ENCODE measurements at regions not wholly inside any gene's neighbourhood (a gene's known extent, or its start where the extent isn't known, plus 50 kb on each side); places are given as distances from the start of the nearest gene placed in this dataset.

DNA sequence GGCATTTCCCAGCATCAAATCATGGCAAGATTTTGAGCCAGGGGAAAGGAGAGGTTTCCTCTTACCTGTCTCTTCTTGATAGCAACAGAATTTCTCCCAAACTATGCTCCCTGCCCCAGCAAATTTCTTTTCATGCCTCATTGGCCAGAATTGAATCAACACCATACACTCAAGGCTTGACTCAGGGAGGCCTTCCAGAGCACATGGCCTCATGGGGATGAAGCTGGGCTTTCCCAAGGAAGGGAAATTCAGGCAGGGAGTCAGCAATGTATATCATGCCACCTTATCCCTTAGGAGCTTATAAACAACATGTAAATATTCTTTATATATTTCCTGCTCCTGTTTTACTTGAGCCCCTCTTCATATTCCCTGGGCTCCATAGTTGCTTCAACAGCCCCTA lies 62.1 kb downstream of the ARF6 start:
- Mint-ChIP-seq H3K4me1 (no peaks in the 10 kb centered on the region), H3K9me3 (no peaks in the 10 kb centered on the region), H3K36me3 (no peaks in the 10 kb centered on the region), H3K27me3 (ENCODE audit: low read depth) (no peaks in the 10 kb centered on the region), H3K4me3 (no peak overlapping the region), H3K27ac (no peak overlapping the region)
- no peak for TF ChIP-seq GRHL2 (CRISPR knock-in tag; IDR thresholded peaks at IDR 0.05; ENCODE audit: insufficient replicate concordance, severe bottlenecking)
- TF ChIP-seq NR2C2 (CRISPR knock-in tag; IDR thresholded peaks at IDR 0.05): no peak
- no peak for TF ChIP-seq MXD4 (CRISPR knock-in tag; IDR thresholded peaks at IDR 0.05; ENCODE audit: borderline replicate concordance)
- TF ChIP-seq CBFB (CRISPR knock-in tag; IDR thresholded peaks at IDR 0.05; ENCODE audit: low read depth): no peak
- TF ChIP-seq, protein P1, sequence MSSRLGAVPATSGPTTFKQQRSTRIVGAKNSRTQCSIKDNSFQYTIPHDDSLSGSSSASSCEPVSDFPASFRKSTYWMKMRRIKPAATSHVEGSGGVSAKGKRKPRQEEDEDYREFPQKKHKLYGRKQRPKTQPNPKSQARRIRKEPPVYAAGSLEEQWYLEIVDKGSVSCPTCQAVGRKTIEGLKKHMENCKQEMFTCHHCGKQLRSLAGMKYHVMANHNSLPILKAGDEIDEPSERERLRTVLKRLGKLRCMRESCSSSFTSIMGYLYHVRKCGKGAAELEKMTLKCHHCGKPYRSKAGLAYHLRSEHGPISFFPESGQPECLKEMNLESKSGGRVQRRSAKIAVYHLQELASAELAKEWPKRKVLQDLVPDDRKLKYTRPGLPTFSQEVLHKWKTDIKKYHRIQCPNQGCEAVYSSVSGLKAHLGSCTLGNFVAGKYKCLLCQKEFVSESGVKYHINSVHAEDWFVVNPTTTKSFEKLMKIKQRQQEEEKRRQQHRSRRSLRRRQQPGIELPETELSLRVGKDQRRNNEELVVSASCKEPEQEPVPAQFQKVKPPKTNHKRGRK (CRISPR knock-in tag; IDR thresholded peaks at IDR 0.05; ENCODE audit: borderline replicate concordance): no peak
- TF ChIP-seq GTF2I (CRISPR knock-in tag; conservative IDR thresholded peaks at IDR 0.05): no peak
- no peak for TF ChIP-seq SOX15 (CRISPR knock-in tag; IDR thresholded peaks at IDR 0.05)
- TF ChIP-seq, protein P2, sequence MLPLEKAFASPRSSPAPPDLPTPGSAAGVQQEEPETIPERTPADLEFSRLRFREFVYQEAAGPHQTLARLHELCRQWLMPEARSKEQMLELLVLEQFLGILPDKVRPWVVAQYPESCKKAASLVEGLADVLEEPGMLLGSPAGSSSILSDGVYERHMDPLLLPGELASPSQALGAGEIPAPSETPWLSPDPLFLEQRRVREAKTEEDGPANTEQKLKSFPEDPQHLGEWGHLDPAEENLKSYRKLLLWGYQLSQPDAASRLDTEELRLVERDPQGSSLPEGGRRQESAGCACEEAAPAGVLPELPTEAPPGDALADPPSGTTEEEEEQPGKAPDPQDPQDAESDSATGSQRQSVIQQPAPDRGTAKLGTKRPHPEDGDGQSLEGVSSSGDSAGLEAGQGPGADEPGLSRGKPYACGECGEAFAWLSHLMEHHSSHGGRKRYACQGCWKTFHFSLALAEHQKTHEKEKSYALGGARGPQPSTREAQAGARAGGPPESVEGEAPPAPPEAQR (CRISPR knock-in tag; IDR thresholded peaks at IDR 0.05): no peak
- TF ChIP-seq ZNF317 (CRISPR knock-in tag; IDR thresholded peaks at IDR 0.05; ENCODE audit: borderline replicate concordance, low read depth): no peak
- no peak for TF ChIP-seq KAT7 (CRISPR knock-in tag; IDR thresholded peaks at IDR 0.05; ENCODE audit: borderline replicate concordance)
- TF ChIP-seq, protein P3, sequence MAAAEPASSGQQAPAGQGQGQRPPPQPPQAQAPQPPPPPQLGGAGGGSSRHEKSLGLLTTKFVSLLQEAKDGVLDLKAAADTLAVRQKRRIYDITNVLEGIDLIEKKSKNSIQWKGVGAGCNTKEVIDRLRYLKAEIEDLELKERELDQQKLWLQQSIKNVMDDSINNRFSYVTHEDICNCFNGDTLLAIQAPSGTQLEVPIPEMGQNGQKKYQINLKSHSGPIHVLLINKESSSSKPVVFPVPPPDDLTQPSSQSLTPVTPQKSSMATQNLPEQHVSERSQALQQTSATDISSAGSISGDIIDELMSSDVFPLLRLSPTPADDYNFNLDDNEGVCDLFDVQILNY (CRISPR knock-in tag; IDR thresholded peaks at IDR 0.05): no peak
- TF ChIP-seq TEAD1 (CRISPR knock-in tag; IDR thresholded peaks at IDR 0.05): no peak
- POLR2A ChIA-PET: no interaction called here
- ATAC-seq (no peak), DNase-seq (ENCODE audit: low spot score) (no peak)
- CTCF ChIA-PET: no interaction called here

DNA sequence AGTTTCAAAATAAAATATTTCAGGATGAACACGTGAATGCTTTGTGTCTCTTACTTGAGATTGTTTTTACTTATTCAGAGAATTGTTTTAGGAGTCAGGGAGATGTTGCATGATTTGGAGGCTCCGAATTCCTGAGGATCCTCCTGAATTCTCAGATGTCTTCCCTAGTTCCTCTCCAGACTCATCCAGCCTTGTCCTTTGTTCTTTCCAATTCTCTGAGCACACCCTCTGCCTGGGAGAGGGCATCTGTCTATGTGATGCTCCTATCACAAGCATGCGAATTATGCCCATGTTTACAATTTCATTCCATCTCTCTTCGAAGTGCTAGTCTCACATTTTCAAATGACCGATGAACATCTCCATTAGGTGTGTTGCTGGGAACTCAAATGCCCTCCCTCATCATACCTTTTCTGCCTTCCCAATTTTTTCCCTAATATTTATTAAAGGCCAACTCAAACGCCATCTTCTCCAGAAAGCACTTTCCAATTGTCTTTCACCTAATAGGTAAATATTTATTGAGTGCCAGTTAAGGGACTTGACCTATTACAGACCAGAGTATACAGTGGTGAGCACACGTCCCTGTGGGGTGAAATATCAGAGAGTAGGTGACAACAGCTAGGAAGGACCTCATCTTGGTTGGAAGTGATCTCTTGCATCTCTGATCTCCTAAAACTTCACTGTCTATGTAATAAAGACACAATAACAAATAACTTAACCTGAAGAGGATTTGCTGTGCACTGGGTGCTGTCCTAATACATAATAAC lies 64.4 kb downstream of the ARF6 start:
- H3K9me3 Mint-ChIP-seq: no peaks in the 10 kb centered on the region
- no peak overlapping the region for H3K4me3 Mint-ChIP-seq
- CTCF ChIA-PET: no interaction called here
- H3K27me3 Mint-ChIP-seq (ENCODE audit: low read depth): no peaks in the 10 kb centered on the region
- H3K36me3 Mint-ChIP-seq: no peaks in the 10 kb centered on the region
- POLR2A ChIA-PET: no interaction called here
- no peak for TF ChIP-seq TEAD4 (CRISPR knock-in tag; IDR thresholded peaks at IDR 0.05)
- no peak for TF ChIP-seq NFATC4 (CRISPR knock-in tag; IDR thresholded peaks at IDR 0.05)
- peaks cover under 1% of the 10 kb centered on the region; the same call in 1 of the 2 replicates for H3K4me1 Mint-ChIP-seq
- ATAC-seq: no peak
- no peak overlapping the region for H3K27ac Mint-ChIP-seq
- DNase-seq (ENCODE audit: low spot score): no peak

DNA sequence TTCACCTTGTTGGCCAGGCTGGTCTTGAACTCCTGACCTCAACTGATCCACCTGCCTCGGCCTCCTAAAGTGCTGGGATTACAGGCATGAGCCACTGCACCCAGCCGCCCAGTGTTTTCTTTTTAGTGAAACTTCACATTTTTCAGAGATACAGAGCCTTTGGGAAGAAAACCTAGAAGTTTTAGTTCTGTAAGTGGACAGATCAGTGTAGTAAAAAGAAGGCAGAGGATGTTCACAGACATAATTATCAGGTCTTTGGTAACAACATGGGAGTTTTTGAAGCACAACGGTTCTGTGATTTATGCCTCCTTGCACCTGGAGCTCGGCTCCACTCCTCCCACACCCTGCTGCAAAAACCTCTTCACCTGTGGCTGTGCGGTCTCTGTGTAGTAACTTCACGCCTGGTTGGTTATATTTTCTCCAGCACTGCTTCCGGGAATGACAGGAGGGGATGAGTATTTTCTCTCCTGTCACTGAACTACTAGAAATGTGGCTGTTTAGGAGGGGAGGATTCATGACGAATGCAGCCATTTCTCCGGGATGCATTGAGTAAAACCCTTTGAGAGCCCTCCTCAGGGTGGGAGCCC lies 67.0 kb downstream of the ARF6 start:
- no peak for ATAC-seq
- no peak for DNase-seq (ENCODE audit: low spot score)
- ChIA-PET POLR2A (no interaction called here), CTCF (no interaction called here)
- Mint-ChIP-seq H3K27me3 (ENCODE audit: low read depth) (no peaks in the 10 kb centered on the region), H3K9me3 (no peaks in the 10 kb centered on the region), H3K36me3 (no peaks in the 10 kb centered on the region), H3K4me1 (peaks cover 7% of the 10 kb centered on the region), H3K27ac (no peak overlapping the region), H3K4me3 (no peak overlapping the region)
- TF ChIP-seq CBFB (CRISPR knock-in tag; IDR thresholded peaks at IDR 0.05; ENCODE audit: low read depth): no peak
- TF ChIP-seq ZNF232 (CRISPR knock-in tag; IDR thresholded peaks at IDR 0.05): no peak
- TF ChIP-seq ZNF263 (CRISPR knock-in tag; IDR thresholded peaks at IDR 0.05; ENCODE audit: low read depth): no peak
- TF ChIP-seq HMGA2 (CRISPR knock-in tag; IDR thresholded peaks at IDR 0.05): no peak
- TF ChIP-seq, protein P4, sequence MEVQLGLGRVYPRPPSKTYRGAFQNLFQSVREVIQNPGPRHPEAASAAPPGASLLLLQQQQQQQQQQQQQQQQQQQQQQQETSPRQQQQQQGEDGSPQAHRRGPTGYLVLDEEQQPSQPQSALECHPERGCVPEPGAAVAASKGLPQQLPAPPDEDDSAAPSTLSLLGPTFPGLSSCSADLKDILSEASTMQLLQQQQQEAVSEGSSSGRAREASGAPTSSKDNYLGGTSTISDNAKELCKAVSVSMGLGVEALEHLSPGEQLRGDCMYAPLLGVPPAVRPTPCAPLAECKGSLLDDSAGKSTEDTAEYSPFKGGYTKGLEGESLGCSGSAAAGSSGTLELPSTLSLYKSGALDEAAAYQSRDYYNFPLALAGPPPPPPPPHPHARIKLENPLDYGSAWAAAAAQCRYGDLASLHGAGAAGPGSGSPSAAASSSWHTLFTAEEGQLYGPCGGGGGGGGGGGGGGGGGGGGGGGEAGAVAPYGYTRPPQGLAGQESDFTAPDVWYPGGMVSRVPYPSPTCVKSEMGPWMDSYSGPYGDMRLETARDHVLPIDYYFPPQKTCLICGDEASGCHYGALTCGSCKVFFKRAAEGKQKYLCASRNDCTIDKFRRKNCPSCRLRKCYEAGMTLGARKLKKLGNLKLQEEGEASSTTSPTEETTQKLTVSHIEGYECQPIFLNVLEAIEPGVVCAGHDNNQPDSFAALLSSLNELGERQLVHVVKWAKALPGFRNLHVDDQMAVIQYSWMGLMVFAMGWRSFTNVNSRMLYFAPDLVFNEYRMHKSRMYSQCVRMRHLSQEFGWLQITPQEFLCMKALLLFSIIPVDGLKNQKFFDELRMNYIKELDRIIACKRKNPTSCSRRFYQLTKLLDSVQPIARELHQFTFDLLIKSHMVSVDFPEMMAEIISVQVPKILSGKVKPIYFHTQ (CRISPR knock-in tag; IDR thresholded peaks at IDR 0.05): no peak
- TF ChIP-seq TEAD4 (CRISPR knock-in tag; IDR thresholded peaks at IDR 0.05): no peak
- TF ChIP-seq, protein P5, sequence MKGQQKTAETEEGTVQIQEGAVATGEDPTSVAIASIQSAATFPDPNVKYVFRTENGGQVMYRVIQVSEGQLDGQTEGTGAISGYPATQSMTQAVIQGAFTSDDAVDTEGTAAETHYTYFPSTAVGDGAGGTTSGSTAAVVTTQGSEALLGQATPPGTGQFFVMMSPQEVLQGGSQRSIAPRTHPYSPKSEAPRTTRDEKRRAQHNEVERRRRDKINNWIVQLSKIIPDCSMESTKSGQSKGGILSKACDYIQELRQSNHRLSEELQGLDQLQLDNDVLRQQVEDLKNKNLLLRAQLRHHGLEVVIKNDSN (CRISPR knock-in tag; IDR thresholded peaks at IDR 0.05): no peak
- TF ChIP-seq CREM (CRISPR knock-in tag; IDR thresholded peaks at IDR 0.05): no peak
- TF ChIP-seq SOX15 (CRISPR knock-in tag; IDR thresholded peaks at IDR 0.05): no peak
- no peak for TF ChIP-seq NR1H2 (CRISPR knock-in tag; IDR thresholded peaks at IDR 0.05)
